ENCODE measurements at regions not wholly inside any gene's neighbourhood (a gene's known extent, or its start where the extent isn't known, plus 50 kb on each side); places are given as distances from the start of the nearest gene placed in this dataset.

DNA sequence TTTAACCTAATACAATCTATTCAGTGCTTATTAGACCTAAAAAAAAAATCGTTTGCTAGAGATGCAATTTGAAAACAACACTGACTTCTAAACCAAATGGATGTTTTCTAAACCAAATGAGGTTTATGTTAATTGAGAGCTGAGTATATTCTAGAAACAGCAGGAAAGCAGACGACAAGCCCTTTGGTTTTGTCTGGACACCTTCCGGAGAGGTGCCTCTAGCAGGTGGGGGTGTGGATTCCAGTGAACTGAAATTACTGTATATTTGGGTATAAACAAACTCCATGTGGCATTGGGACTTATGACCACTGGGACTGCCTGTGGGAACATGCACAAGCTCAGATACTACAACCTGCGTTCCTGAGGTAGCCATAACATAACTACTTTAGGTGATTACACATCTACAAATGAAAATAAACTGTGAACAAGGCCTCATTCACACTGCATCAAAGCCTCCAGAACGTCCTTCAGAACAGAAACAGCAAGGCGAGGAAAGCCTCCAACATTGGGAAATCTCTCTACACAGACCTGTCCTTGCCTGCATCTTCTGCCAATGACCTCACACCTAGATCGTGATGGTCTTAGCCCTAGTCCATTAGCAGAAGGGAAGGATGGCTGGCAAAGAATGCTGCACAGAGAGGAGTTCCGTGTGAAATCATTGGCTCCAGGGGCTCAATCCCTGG lies 206.8 kb upstream of the FOXQ1 start:
- ATAC-seq: no peak
- DNase-seq: no peak
- intact Hi-C loops (cut with DNase I): no loop called here

DNA sequence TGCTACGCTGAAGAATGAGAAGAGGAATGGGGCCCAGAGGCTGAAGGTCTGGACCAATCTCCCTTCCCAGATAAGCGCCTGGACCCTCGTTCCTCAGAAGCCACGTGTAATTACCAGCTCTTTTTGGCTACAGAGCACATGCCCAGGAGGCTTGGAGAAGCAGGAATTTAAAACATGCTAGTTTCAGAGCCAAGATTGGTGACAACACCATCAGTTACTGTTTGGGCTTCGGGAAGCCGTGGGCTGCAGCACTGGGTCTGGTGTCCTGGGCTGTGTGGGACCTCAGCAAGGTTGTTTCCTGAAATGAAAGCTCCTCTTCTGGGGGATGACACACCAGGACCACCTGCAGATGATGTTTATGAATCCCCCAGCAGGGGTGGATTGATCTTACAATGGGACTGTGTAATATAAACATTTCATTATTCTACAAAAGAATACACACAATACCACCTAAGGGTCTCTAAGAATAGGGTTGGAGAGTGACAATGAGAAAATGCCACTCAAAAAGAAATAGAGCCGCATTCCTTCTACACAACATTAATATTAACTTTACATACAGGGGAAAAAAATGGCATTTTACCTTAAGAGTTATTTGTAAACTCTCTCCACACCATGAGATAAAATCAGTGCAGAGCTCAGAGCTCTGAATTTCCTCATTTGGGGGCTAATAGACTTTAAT lies 207.8 kb upstream of the FOXQ1 start:
- intact Hi-C loops (cut with DNase I): no loop called here
- ATAC-seq (peak in 1 of 2 donors; percentile 19), DNase-seq (no peak)

DNA sequence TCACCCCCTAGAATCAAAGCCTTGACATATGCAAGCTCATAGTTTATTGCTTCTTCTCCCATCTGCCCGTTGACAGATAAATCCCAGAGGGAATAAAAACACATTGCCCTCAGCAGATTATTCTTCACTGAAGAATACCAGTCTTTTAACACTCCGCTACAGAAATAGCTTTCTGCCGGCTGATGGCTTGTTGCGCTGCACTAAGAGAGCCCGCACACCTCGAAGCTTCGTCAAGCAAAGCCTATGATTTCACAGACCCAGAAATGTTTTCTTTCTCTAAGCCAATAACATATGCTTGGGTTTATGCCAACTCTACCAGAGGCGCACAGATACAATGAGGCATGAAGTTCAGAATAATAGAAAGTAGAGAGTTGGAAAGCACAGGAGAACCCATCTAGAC lies 208.9 kb upstream of the FOXQ1 start:
- no peak for DNase-seq
- peak in 1 of 2 donors; percentile 57 for ATAC-seq
- intact Hi-C loops (cut with DNase I): no loop called here

DNA sequence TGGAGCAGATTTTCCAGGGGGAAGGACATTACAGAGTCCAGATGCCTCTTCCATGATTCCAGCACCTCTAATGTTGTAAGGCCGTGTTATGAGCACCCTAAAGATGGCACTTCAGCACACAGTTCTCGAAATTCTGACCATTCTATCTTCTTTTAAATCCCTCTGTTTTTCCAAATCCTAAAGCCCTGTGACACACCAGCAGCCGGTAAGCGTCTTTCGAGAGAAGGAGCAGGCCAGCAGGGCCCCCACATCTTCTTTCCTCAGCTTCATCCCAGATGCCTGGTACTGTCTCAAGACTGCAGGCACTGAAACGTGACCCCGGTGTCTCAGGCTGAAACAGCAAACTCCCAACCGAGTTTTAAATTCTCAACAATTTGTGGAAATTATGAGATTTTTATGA lies 211.6 kb upstream of the FOXQ1 start:
- DNase-seq (no peak), ATAC-seq (no peak)
- intact Hi-C loops (cut with DNase I): no loop called here

DNA sequence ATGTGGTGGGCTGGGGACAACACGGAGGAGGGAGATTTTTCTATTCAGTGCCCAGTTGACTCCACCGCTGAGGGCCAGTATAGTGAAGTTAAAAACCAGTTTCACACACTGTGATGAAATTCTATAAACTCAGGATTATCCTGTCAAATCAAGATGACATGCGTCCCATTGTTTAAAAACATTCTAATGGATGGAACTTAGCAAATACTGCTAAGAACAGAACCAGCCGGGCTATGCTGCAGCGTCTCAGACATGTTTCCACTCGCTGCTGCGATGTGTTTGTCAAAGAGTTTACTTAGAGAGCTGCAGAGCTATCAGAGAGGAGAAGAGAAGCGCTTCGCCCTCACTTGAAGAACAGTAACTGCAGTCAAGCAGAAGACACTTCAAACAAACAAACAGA lies 212.6 kb upstream of the FOXQ1 start:
- intact Hi-C loops (cut with DNase I): no loop called here
- DNase-seq: no peak
- ATAC-seq: no peak

DNA sequence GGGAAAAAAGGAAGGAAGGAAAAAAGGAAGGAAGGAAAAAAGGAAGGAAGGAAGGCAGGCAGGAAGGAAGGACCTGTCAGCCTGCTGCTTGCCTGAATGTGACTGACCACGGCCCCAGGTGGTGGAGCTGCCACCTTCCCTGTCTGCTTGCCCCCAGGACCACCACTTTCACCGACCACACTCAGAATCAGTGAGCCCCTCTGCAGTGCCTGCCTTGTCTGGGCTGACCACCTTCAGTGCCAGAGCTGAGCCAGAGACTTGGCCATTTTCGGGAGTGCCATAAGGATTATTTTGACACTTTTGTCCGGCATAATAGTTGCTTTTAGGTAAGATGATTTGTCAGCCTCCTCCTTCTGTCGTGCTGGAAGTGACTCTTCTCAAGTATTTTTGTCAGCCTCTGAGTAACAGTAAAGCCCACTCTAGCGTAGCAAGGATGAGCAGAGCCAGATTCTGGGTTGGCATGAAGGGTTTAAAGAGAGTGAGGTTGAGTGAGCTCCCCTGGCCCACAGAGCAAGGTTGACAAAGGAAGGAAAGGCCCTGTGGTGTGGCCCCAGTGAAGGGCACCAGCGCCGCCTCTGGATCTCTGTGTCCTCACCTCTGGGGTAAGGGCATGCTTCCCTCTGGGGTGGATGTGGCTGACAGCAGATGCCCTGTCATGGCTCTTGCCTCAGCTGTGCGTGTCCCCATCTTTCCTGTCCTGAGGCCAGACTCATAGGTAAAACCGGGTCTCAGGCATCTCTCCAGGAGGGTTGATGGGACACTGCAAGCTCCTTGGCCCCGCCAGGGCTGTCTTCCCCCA lies 214.7 kb upstream of the FOXQ1 start:
- ATAC-seq (no peak), DNase-seq (no peak)
- intact Hi-C loops (cut with DNase I): no loop called here

DNA sequence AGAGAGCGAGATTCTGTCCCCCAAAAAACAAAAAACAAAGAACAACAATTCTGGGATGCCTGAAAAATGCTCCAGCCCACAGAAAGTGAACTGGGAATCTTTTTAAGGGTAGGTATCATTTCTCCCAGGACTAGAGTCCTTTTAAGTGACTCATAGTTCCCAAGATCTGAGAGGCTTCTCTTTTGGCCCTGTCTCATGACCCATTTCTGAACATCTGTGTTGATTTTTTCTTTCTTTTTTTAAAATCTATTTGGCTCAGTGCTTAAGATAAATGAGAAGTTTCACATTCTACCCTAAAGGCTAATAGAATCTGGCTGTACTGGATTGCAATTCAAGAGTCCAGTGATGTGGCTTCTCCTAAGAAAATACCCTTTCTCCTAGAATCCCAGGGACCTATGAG lies 217.6 kb upstream of the FOXQ1 start:
- ATAC-seq (peak in 1 of 2 donors; percentile 79), DNase-seq (no peak)
- intact Hi-C loops (cut with DNase I): no loop called here

DNA sequence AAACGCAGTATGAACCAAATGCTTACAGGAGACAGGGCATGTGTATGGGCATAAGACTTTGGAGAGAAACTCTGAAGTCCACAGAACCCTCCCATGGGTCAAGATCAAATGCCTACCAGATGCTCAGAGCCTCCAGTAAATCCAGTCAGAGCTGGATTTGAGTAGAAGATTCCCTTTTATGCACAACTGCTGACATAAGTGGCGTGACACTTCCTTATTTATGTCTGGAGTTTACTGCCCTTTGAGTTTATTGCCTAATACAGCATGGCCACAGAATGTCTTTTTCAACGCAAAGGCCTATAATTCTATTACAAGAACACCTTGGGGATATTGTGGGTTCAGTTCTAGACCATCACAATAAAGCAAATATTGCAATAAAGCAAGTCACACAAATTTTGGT lies 220.0 kb upstream of the FOXQ1 start:
- DNase-seq: no peak
- no peak for ATAC-seq
- intact Hi-C loops (cut with DNase I): no loop called here

DNA sequence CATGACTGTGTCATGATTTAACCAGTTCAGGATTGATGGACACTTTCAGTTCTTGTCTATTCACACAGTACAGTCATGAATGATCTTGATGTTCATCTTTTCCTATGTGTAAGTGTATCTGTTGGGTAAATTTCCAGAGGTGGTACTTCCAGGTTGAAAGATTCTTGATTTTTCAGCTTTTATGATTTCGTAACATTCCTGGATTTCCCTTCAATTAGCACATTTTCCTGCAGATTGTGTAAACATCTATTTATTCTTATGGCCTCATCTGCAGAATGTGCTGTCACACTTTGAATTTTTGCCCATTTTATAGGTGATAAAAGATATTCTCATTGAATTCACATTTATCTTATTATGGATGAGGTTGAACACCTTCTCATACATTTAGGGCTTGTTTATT lies 222.0 kb upstream of the FOXQ1 start:
- DNase-seq (no peak), ATAC-seq (no peak)
- intact Hi-C loops (cut with DNase I): no loop called here

DNA sequence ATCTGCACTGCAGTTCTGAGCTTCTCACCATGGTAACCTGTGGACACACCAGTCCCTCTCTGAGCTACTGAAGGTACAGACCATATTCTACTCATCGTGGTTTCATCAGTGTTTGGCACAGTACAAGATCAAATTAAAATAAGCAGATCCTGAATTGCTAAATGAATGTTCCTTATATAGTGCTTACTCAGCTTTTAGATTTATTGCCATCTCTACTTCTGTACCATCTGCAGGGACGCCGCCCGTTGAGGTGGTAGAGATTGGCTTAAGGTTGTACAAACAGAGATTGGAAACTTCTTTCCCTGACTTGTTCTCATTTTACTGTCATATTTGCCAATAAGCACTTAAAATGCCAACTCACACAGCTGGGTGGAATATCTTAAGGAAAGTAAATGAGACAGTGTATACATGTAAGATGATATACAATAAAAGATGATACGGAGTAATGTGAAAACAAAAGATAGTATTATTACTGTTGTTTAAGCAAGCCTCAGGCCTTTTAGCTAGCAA lies 223.4 kb upstream of the FOXQ1 start:
- DNase-seq (no peak), ATAC-seq (peak in 1 of 2 donors; percentile 29)
- intact Hi-C loops (cut with DNase I): no loop called here

DNA sequence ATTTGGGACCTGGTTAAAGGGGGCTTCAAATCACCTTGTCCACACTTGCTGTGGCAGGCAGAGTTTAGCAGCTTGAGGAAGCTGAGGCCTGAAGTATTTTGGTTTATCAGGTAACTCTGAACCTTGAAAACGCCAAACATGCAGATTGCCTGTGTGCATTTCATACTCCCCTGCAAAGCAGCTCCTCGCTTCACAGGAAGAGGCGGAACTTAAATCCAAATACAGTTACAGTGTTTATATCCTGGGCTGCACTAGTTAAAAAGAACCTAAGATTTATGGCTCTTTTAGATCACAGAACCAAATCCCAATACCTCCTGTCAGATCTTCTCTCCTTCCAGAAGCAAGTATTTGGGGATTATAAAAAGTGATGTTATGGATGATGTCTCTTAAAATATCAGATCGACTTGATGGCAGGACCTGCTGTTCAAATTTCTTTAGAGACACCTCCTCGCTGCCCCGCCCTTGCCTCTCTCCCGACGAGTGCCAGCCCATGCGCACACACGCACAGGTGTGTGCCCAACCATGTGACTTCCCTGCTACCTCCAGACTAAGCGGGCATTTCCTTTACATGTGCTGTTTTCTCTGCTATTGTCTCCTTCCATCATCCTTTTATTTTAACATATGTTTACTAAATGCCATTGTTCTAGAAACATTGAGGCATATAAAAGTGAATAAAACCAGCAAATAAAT lies 224.6 kb upstream of the FOXQ1 start:
- no peak for ATAC-seq
- intact Hi-C loops (cut with DNase I): no loop called here
- DNase-seq: no peak

DNA sequence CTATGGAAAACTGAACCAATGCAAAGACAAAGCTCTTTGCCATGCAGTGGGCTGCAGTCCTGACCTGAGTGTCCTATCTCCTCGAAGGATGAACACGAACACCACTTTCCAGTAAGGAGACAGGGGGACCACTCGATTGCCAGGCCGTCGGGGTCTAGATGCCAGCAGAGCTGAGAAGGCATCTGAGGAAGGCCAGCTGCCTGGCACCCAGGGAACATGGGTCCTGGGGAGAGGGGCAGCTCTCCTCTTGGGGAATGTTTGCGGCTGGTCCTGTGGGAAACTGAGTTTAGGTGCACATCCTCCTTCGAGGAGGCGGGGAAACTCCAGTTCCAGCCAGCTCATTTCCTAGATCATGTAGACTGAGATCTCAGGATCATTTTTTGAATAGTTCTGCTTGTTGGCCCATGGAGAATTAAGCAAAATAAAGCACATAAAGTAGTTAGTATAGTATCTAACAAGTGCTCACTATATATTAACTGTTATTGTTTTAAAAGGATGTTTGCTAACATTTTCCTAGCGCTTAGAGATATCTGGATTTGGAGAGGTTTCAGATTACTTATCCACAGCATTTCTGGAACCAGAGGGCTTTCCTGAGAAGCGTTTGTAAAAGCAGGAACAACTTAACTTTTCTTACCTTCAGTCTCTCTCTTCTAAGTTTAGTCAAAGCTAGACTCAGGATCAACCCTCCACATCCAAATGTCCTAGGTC lies 225.3 kb upstream of the FOXQ1 start:
- DNase-seq (no peak), ATAC-seq (no peak)
- intact Hi-C loops (cut with DNase I): no loop called here

DNA sequence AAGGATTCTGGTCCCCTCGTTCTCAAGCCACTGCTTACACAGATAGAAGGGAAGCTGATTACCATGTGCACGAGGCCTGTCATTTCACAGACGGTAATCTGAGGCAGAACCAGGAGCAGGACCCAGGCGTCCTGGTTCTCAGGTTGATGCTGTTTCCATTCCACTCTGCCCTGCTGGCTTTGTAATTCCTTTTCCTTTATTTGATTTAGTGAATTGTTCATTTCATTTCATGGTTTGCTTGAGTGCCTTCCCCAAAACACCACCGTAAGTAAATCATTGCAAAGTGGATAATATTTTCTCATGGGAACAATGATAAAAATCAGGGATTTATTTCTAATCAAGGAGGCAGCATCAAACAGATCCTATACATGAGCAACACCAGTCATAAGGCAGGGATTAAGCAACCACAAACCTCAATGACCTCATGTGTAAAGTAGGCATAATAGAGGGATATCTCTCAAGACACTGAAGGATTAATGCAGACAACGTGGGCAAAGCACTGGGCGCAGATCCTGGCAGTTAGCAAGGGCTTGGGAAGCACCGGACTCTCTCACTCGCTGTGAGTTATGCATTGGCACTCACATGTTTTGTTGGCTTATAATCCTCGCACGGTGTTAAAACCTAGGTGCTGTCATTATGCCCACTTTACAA lies 229.5 kb upstream of the FOXQ1 start:
- ATAC-seq (peak in 1 of 2 donors; percentile 63), DNase-seq (no peak)
- intact Hi-C loops (cut with DNase I): no loop called here

DNA sequence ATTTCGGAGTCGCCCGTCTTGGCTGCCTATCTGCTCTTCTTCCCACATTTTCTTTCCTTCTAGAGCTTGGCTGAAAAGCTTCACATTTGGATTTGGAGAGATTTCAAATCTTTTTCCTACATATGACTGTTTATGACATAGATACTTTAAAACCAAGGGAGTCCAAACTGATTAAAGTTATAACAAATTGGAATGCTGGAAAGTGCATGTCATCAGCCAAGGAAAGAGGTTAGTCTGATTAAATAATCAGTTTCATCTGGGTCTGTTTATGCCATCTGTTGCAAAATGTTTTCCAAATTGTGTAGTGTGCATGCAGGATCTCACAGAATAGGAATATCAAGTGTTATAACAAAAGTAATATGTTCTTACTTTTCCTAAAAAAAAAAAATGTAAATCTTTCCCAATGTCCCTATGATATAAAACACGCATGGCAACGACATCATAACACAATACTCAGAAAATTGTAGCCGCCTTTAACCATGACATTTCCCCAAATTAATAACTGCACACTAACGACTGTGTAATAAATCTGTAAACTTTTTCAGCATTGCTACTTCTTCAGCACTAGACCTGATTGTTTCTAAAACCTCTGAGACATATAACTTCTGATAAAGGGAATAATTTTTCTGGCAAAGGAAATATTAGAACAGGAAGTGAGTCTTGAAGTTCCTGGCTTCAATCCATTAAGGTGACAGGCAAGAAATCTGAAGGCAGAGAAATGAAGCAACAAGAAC lies 230.2 kb upstream of the FOXQ1 start:
- intact Hi-C loops (cut with DNase I): no loop called here
- DNase-seq: no peak
- ATAC-seq: no peak

DNA sequence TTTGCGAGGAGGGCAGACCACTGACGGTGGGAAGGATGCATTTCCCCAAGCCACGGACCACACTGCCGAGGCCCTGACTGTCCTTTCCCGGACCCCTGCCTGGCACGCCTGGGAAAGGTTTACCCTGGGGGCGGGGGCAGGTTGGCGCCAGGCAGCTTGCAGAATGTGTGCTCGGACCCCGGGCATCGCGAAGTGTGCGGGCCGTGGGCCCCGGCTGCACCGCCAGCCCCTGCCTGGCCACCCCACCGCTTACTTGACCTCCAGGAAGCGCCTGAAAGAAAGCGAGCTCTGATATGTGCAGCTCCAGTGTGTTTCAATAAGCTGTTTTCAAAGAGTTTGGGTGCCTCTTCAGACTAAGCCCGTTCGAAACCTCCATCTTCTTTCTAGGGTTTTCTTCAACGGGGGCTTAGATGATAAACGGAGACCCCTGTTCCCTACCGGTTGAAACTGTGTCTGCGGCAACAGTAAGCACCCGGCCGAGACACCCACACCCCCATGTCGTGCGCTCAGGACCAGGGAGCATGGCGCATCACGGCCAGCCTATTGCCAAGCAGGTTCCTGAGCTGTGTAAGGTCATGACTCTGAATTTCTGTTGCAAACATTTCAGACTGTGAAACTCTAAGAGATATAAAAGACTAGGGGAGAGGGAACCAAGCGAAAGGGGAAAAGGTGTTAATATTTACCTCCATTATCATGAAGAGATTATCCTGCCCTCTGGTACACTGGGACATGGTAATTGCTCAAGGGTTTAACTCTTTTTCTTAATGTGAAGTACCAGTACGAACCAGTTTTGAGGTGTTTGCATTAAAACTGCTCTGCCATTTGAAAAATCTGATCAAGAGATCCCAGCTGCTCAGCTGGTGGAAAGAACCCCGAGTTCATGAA lies 231.2 kb upstream of the FOXQ1 start:
- intact Hi-C loops (cut with DNase I): no loop called here
- ATAC-seq: no peak
- no peak for DNase-seq

DNA sequence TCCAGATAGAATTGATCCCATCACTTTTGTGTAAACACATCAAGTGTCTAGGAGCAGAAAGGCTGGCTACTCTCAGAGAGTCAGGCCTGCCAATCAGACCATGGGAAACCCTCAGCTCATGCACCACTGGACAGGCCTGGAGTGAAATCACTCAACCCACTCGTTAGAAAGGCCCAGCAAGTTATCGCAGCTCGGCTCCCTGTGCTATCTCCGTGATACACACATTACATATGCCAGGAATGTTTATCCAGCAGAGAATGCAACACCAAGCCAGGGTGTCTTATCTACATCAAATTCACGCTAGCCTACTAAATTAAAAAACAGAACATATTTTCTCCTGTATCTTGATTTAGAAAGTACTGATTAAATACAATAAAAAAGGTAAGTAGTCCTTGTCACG lies 232.4 kb upstream of the FOXQ1 start:
- DNase-seq (no peak), ATAC-seq (peak; percentile 19 to 91)
- intact Hi-C loops (cut with DNase I): no loop called here

Data from left cardiac atrium (tissue), 4 donors.